Upper lobe of right lung (tissue), 1 donor: ENCODE measurements at regions not wholly inside any gene's neighbourhood (a gene's known extent, or its start where the extent isn't known, plus 50 kb on each side); places are given as distances from the start of the nearest gene placed in this dataset.

ENCODE experiments used
- ATAC-seq: fragments of 200-7000 bp; cut with Tn5 transposase; one replicate; pipeline ENCODE4 v1.9.1; 2020; ENCODE audit warnings: mild to moderate bottlenecking, moderate library complexity
- DNase-seq: peaks from one replicate; pipeline ENCODE4 v3.0.0-alpha.2; 2020
- H3K27ac ChIP-seq: fragments of 200-600 bp; one replicate; pipeline ENCODE4 v1.8.0; 2022
- H3K27me3 ChIP-seq: fragments of 200-600 bp; one replicate; pipeline ENCODE4 v1.8.0; 2022; ENCODE audit warnings: mild to moderate bottlenecking
- H3K36me3 ChIP-seq: fragments of 200-600 bp; one replicate; pipeline ENCODE4 v1.8.0; 2022
- H3K4me1 ChIP-seq: fragments of 200-600 bp; one replicate; pipeline ENCODE4 v1.8.0; 2022
- H3K4me3 ChIP-seq: fragments of 200-600 bp; one replicate; pipeline ENCODE4 v1.8.0; 2022; ENCODE audit warnings: mild to moderate bottlenecking
- H3K9me3 ChIP-seq: fragments of 200-600 bp; one replicate; pipeline ENCODE4 v1.8.0; 2022
- CTCF ChIP-seq: fragments of 200-600 bp; IDR thresholded peaks from one replicate; pipeline ENCODE4 v1.8.0; 2022; ENCODE audit warnings: antibody characterized with exemption
- intact Hi-C: fragments of 100-400 bp; cut with DNase I; formaldehyde crosslinking; loops from one replicate; pipeline ENCODE4 v1.11.0; 2022
- donor health status: DM: no; HTN: yes; CAD: no; lungs with severe emphysema.

DNA sequence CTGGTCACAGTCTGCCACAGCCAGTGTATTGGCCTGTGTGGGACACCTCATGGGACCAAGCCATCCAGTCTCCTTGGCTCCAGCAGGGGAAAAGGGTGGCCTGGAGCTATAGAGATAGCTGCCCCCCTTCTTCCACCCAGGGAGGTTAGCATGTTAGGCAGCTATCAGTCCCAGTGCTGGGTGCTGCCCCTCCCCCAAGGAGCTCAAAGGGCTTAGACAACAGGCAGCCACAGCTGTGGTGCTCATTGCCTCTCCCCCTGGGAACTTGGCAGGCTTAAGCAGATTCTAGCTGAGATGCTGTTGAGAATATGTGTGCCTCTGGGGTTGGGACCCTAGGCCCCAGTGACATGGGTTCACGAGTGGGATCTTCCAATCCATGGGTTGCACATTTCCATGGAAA is 226.0 kb upstream of the PTGER4 start:
- DNase-seq (no peak), ATAC-seq (no peak)
- Histone ChIP-seq H3K27me3 (no peaks in the 10 kb centered on the region), H3K36me3 (no peaks in the 10 kb centered on the region), H3K9me3 (no peaks in the 10 kb centered on the region), H3K4me1 (no peaks in the 10 kb centered on the region), H3K27ac (no peak overlapping the region), H3K4me3 (no peak overlapping the region)
- intact Hi-C loops = no loop called here
- TF ChIP-seq CTCF = no peak

DNA sequence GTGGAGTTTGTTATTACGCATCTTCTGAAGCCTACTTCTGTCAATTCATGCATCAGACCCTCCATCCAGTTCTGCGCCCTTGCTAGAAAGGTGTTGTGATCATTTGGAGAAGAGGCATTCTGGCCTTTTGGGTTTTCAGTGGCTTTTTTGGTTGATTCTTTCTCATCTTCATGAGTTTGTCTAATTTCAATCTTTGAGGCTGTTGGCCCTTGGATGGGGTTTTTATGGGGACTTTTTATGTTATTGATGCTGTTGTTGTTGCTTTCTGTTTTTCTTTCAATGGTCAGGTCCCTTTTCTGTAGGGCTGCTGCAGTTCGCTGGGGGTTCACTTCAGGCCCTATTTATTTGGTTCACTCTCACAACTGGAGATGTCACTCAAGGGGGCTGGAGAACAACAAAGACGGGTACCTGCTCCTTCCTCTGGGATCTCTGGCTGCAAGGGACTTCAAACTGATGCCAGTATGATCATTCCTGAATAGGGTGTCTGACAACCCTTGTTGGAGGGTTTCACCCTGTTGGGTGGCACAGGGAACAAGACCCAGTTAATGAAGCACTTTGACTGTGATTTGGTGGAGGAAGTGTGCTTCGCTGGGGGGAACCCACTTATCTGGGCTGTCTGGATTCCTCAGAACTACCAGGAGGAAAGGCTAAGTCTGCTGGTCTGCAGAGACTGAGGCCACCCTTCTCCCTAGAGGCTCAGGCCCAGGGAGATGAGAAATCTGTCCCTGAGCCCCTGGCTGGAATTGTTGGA is 226.7 kb upstream of the PTGER4 start:
- intact Hi-C loops = no loop called here
- H3K36me3 ChIP-seq = no peaks in the 10 kb centered on the region
- H3K27me3 ChIP-seq = no peaks in the 10 kb centered on the region
- H3K4me3 ChIP-seq = no peak overlapping the region
- no peak for DNase-seq
- no peaks in the 10 kb centered on the region for H3K4me1 ChIP-seq
- no peaks in the 10 kb centered on the region for H3K9me3 ChIP-seq
- H3K27ac ChIP-seq = no peak overlapping the region
- no peak for ATAC-seq
- no peak for TF ChIP-seq CTCF

DNA sequence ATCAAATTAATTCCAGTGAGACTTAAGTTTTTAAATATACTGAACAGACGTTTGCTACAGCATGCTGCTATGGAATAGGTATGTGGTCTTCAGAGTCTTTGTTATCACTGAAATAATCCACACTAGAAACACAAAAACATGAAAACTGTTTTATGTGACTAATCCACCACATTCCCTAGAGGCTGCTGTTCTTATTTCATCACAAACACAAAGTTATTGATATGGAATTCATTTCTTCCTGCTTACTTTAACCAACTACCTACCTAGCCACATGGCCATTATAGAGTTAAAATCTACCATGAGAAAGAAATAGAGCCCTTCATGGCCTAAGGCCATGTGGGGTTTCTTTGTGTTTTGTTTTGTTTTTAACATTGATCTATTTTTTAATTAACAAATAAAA is 232.3 kb upstream of the PTGER4 start:
- no peak for ATAC-seq
- no peak for DNase-seq
- intact Hi-C loops = no loop called here

DNA sequence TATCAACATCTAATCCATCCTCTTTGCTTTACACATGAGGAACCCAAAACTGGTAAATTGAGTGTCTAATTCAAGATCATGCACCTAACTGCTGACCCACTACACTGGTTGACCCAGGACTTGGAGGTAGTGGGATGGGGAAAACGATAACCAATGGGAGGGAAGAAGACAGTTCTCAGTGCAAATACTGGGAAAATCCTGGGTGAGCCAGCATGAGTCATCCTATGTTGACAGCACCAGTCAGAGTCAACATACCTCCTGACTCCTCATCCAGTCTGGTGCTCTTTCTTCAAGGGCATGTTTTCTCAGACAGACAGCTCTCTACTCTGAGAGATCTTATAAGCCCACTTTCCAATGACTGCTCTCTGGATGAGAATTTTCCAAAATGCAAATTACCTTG is 232.8 kb upstream of the PTGER4 start:
- H3K4me1 ChIP-seq = no peaks in the 10 kb centered on the region
- H3K27me3 ChIP-seq = no peaks in the 10 kb centered on the region
- TF ChIP-seq CTCF = no peak
- ATAC-seq = peak; percentile 53
- no peak overlapping the region for H3K27ac ChIP-seq
- no peak for DNase-seq
- H3K9me3 ChIP-seq = no peaks in the 10 kb centered on the region
- H3K4me3 ChIP-seq = no peak overlapping the region
- intact Hi-C loops = no loop called here
- no peaks in the 10 kb centered on the region for H3K36me3 ChIP-seq

More for the DNA sequence above, 232.3 kb upstream of the PTGER4 start:
- H3K9me3 ChIP-seq = no peaks in the 10 kb centered on the region
- no peaks in the 10 kb centered on the region for H3K4me1 ChIP-seq
- no peak overlapping the region for H3K4me3 ChIP-seq
- H3K27me3 ChIP-seq = no peaks in the 10 kb centered on the region
- no peak for TF ChIP-seq CTCF
- H3K36me3 ChIP-seq = no peaks in the 10 kb centered on the region
- H3K27ac ChIP-seq = no peak overlapping the region

GRCh38 chr5:40442346-40442745 is 237.4 kb upstream of the PTGER4 start:
- TF ChIP-seq CTCF = no peak
- ATAC-seq = peak; percentile 15
- Histone ChIP-seq H3K27ac (no peak overlapping the region), H3K4me1 (no peaks in the 10 kb centered on the region), H3K27me3 (no peaks in the 10 kb centered on the region), H3K9me3 (no peaks in the 10 kb centered on the region), H3K36me3 (no peaks in the 10 kb centered on the region), H3K4me3 (no peak overlapping the region)
- no peak for DNase-seq
- intact Hi-C loops = no loop called here

- no peak for TF ChIP-seq CTCF
- no peak for DNase-seq
- no peaks in the 10 kb centered on the region for H3K27me3 ChIP-seq
- H3K4me3 ChIP-seq = no peak overlapping the region
- ATAC-seq = peak; percentile 15
- no peak overlapping the region for H3K27ac ChIP-seq
- no peaks in the 10 kb centered on the region for H3K9me3 ChIP-seq
- intact Hi-C loops = no loop called here
- H3K4me1 ChIP-seq = no peaks in the 10 kb centered on the region
- H3K36me3 ChIP-seq = no peaks in the 10 kb centered on the region
These were observed 238.0 kb upstream of the PTGER4 start for GRCh38 chr5:40441733-40442132.
